Activated T-helper 2 cell treated with anti-CD3 and anti-CD28 coated beads, Interferon-gamma antibody, Interleukin-2, Interleukin-4, amounts not matched to agents 10 μg/mL and 5 μg/mL and 100 μg/mL, durations not matched to agents 14 hours and 24 hours and 36 hours (primary cell): ENCODE measurements at regions not wholly inside any gene's neighbourhood (a gene's known extent, or its start where the extent isn't known, plus 50 kb on each side); places are given as distances from the start of the nearest gene placed in this dataset.
"Not testable (repeated sequence)": the region's sequence is repeated elsewhere in the genome, so short reads cannot be mapped to it uniquely, and the experiment has no call there.

ENCODE experiments used
- DNase-seq: peaks from one replicate; pipeline ENCODE4 v3.0.0; 2021; ENCODE audit warnings: low spot score
- H3K27ac Mint-ChIP-seq: one replicate; pipeline ENCODE4 v1.8.0; 2021; ENCODE audit warnings: mixed read lengths
- H3K27me3 Mint-ChIP-seq: one replicate; pipeline ENCODE4 v1.8.0; 2021; ENCODE audit warnings: low read depth, mixed read lengths
- H3K36me3 Mint-ChIP-seq: one replicate; pipeline ENCODE4 v1.8.0; 2021; ENCODE audit warnings: low read depth, mixed read lengths
- H3K4me1 Mint-ChIP-seq: one replicate; pipeline ENCODE4 v1.8.0; 2021; ENCODE audit warnings: low read depth, mixed read lengths
- H3K4me3 Mint-ChIP-seq: one replicate; pipeline ENCODE4 v1.8.0; 2021; ENCODE audit warnings: low read depth, mild to moderate bottlenecking, moderate library complexity, mixed read lengths
- H3K9me3 Mint-ChIP-seq: one replicate; pipeline ENCODE4 v1.8.0; 2021; ENCODE audit warnings: mixed read lengths
- intact Hi-C: fragments of 100-400 bp; cut with micrococcal nuclease; formaldehyde crosslinking; loops from one replicate; pipeline ENCODE4 v1.15.1; 2023

DNA sequence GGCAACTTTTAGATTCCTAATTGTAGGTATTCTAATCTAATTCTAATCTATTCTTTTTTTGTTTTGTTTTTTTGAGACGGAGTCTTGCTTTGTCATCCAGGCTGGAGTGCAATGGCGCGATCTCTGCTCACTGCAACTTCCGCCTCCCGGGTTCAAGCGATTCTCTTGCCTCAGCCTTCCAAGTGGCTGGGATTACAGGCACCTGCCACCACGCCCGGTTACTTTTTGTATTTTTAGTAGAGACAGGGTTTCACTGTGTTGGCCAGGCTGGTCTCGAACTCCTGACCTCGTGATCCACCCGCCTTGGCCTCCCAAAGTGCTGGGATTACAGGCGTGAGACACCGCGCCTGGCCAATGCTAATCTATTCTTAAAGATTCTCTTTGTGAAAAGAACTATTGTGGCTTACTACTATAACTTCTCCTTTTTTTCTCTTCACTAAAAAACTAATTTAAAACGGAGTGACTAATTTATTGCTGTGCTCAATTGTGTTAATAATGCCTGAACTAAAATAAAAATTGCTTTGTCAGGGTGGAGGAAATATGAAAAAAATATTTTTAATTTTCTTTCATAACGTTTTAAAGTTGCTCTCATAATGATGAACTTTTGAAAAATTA, 85.6 kb downstream of the DUSP6 start:
- H3K27ac Mint-ChIP-seq, H3K27me3 Mint-ChIP-seq, intact Hi-C loops, H3K4me3 Mint-ChIP-seq, DNase-seq: not testable (repeated sequence)
- Mint-ChIP-seq H3K9me3 (peaks cover 21% of the 10 kb centered on the region), H3K36me3 (peaks cover 32% of the 10 kb centered on the region), H3K4me1 (peaks cover 23% of the 10 kb centered on the region)

GRCh38 chr12:89264837-89265236, 87.5 kb downstream of the DUSP6 start:
- intact Hi-C loops: loop anchor here (5.0 kb wide), 1 partner anchor 127 kb away; no protein-coding TSS in a partner anchor
- DNase-seq: no peak
- Mint-ChIP-seq H3K4me1 (peaks cover 38% of the 10 kb centered on the region), H3K36me3 (peaks cover 27% of the 10 kb centered on the region), H3K27me3 (no peaks in the 10 kb centered on the region), H3K4me3 (no peak overlapping the region), H3K9me3 (peaks cover 9% of the 10 kb centered on the region), H3K27ac (no peak overlapping the region)

GRCh38 chr12:89263900-89264299, 88.4 kb downstream of the DUSP6 start:
- intact Hi-C loops: loop anchor here (5.0 kb wide), 1 partner anchor 128 kb away; no protein-coding TSS in a partner anchor
- Mint-ChIP-seq H3K36me3 (peaks cover 31% of the 10 kb centered on the region), H3K9me3 (peaks cover 10% of the 10 kb centered on the region), H3K27me3 (no peaks in the 10 kb centered on the region), H3K4me3 (no peak overlapping the region), H3K4me1 (peaks cover 42% of the 10 kb centered on the region), H3K27ac (no peak overlapping the region)
- no peak for DNase-seq

DNA sequence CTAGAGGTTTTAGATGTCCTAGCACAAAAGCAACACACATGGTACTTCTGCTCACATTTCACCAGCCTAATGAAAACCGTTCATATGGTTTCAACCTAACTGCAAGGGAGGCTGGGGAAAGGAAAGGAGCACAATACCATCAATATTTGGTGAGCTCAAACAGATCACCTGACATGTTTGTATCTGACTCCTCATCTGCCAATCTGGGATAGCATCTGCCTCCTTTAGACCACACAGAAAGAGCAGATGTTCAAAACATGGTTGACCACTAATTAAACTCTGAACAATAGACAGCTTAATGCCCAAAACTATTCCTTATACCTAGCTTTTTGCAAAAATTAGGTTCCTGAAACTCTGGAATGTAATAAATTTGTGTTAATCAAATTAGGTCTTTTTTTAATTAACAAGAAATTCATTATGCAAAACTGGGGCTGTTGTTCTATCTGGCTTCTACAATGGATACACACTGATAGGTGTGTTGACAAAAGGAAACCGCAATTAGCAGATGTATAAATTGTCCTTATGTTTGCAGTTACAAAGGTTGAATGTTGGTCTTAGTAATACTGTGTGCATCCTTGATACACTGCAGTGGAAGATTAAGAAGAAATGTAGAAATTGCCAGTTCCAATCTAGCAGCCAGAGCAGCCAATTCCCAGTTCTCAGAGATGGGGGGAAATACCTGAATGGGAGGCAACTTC, 89.3 kb downstream of the DUSP6 start:
- H3K4me3 Mint-ChIP-seq: no peak overlapping the region
- intact Hi-C loops: loop anchor here (5.0 kb wide), 1 partner anchor 129 kb away; no protein-coding TSS in a partner anchor
- no peak overlapping the region for H3K27ac Mint-ChIP-seq
- H3K36me3 Mint-ChIP-seq: peaks cover 40% of the 10 kb centered on the region
- DNase-seq: no peak
- peaks cover 51% of the 10 kb centered on the region for H3K4me1 Mint-ChIP-seq
- no peaks in the 10 kb centered on the region for H3K27me3 Mint-ChIP-seq
- peaks cover 19% of the 10 kb centered on the region for H3K9me3 Mint-ChIP-seq

DNA sequence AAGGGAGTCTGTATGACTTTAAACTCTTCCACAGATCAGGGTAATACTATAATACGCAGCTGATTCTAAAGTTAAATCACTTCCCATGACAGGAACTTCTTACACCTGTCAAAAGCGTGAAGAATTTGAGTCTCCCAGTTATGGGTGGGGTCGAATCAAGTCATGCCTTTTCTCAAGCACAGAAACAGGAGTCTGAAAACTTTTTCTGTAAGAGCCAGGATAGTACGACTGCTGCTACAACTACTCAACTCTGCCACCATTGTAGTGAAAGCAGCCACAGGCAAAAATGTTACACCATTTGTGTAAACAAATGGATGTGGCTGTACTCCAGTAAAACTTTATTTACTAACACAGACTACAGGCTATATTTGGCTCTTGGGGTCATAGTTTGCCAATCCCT, 90.3 kb downstream of the DUSP6 start:
- Mint-ChIP-seq H3K36me3 (peaks cover 48% of the 10 kb centered on the region), H3K9me3 (peaks cover 29% of the 10 kb centered on the region), H3K4me3 (no peak overlapping the region), H3K27ac (peak overlapping the region; percentile 28), H3K27me3 (no peaks in the 10 kb centered on the region), H3K4me1 (peaks cover 52% of the 10 kb centered on the region)
- intact Hi-C loops: loop anchor here (1.0 to 5.0 kb wide), 4 partner anchors 18 to 222 kb away; no protein-coding TSS in a partner anchor
- no peak for DNase-seq

DNA sequence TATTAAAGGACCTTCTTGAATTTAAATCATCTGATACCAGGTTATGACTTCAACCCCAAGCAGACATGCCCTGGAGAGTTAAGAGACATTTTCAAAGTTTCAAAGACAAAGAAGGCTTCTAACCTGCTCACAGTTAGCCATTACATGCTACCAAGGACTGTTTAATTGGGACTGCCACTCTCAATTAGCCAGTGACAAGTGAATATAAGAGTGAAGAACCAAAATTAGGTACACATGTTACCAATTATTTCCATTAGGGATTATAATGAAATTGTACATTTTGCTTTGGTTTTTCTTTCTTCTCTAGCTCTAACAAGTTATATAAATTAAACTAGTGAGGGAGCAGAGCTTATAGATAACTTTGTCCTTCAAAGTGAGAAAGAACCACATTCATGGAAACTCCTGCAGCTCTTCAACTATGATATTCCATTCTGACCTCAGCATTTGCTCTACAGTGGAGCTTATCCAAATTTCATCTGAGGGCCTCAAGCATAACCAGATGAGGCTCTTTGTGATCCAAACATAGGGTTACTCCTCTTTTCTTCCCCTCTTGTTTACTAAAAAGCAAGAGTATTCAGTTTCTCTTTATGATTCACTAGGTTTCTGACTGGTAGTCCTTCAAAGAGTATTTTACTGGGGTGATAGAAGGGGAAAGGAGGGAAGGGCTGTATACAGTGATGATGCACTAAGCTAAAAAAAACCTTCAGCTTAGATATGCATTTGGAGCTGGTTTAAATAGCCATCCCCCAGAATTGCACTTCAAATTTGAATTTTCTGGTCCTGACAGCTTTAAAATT, 91.3 kb downstream of the DUSP6 start:
- no peaks in the 10 kb centered on the region for H3K27me3 Mint-ChIP-seq
- no peak for DNase-seq
- H3K4me1 Mint-ChIP-seq: peaks cover 52% of the 10 kb centered on the region
- H3K4me3 Mint-ChIP-seq: no peak overlapping the region
- peaks cover 30% of the 10 kb centered on the region for H3K9me3 Mint-ChIP-seq
- H3K36me3 Mint-ChIP-seq: peaks cover 53% of the 10 kb centered on the region
- peak overlapping the region; percentile 72 for H3K27ac Mint-ChIP-seq
- intact Hi-C loops: loop anchor here (1.0 to 5.0 kb wide), 4 partner anchors 17 to 221 kb away; no protein-coding TSS in a partner anchor

DNA sequence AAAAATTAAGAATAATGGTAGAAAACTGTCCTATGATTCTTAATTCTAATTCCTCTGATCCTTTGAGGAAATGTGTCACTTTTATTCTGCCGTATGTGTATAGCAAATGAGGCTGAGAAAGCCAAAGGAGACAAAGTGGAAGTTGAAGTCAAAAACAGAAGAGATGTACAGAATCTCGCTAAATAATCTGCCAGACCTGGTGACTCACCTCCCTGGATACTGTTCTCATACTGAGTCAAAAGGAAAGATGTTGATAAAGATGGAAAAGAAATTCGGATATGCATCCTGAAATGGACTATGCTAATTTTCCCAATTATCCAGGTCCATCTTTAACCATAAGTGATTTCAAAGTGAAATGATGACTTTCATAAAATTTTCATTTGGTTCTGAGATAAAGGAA, 92.5 kb downstream of the DUSP6 start:
- no peak for DNase-seq
- peaks cover 48% of the 10 kb centered on the region for H3K4me1 Mint-ChIP-seq
- no peak overlapping the region for H3K27ac Mint-ChIP-seq
- H3K4me3 Mint-ChIP-seq: no peak overlapping the region
- no peaks in the 10 kb centered on the region for H3K27me3 Mint-ChIP-seq
- H3K36me3 Mint-ChIP-seq: peaks cover 58% of the 10 kb centered on the region
- peaks cover 34% of the 10 kb centered on the region for H3K9me3 Mint-ChIP-seq
- intact Hi-C loops: loop anchor here (2.0 to 5.0 kb wide), 2 partner anchors 13 to 132 kb away; no protein-coding TSS in a partner anchor

- H3K4me3 Mint-ChIP-seq: no peak overlapping the region
- H3K27me3 Mint-ChIP-seq: no peaks in the 10 kb centered on the region
- intact Hi-C loops: loop anchor here (2.0 kb wide), 1 partner anchor 14 kb away; no protein-coding TSS in a partner anchor
- H3K4me1 Mint-ChIP-seq: peaks cover 50% of the 10 kb centered on the region
- peaks cover 58% of the 10 kb centered on the region for H3K36me3 Mint-ChIP-seq
- no peak overlapping the region for H3K27ac Mint-ChIP-seq
- peaks cover 40% of the 10 kb centered on the region for H3K9me3 Mint-ChIP-seq
- DNase-seq: no peak
Observed at GRCh38 chr12:89258240-89258969, 93.9 kb downstream of the DUSP6 start.

- H3K4me3 Mint-ChIP-seq: no peak overlapping the region
- H3K4me1 Mint-ChIP-seq: peaks cover 50% of the 10 kb centered on the region
- H3K9me3 Mint-ChIP-seq: peaks cover 45% of the 10 kb centered on the region
- intact Hi-C loops: no loop called here
- peaks cover 56% of the 10 kb centered on the region for H3K36me3 Mint-ChIP-seq
- H3K27me3 Mint-ChIP-seq: no peaks in the 10 kb centered on the region
- no peak overlapping the region for H3K27ac Mint-ChIP-seq
- no peak for DNase-seq
Observed at GRCh38 chr12:89257340-89257739, 95.0 kb downstream of the DUSP6 start.

DNA sequence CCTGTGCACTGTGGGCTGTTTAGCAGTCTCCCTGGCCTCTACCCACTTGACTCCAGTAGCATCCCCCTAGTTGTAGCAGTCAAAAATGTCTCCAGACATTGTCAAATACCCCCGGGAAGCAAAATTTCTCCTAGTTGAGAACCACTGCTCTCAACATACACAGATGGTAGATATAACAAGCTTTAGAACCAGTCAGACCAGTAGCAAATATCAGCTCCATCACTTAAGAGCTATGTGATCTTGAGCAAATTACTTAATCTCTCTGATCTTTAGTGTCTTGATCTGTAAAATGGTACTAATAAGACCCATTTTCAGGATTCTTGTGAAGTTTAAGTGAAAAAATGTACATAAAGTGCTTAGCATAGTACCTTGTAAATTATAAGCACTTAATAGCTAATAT, 96.2 kb downstream of the DUSP6 start:
- intact Hi-C loops: no loop called here
- Mint-ChIP-seq H3K36me3 (peaks cover 61% of the 10 kb centered on the region), H3K4me3 (no peak overlapping the region), H3K9me3 (peaks cover 47% of the 10 kb centered on the region), H3K27me3 (no peaks in the 10 kb centered on the region), H3K4me1 (peaks cover 53% of the 10 kb centered on the region), H3K27ac (no peak overlapping the region)
- DNase-seq: no peak

GRCh38 chr12:89253488-89253887, 98.8 kb downstream of the DUSP6 start:
- H3K27me3 Mint-ChIP-seq: no peaks in the 10 kb centered on the region
- no peak overlapping the region for H3K4me3 Mint-ChIP-seq
- no peak for DNase-seq
- peaks cover 48% of the 10 kb centered on the region for H3K36me3 Mint-ChIP-seq
- peaks cover 41% of the 10 kb centered on the region for H3K9me3 Mint-ChIP-seq
- H3K27ac Mint-ChIP-seq: no peak overlapping the region
- H3K4me1 Mint-ChIP-seq: peaks cover 46% of the 10 kb centered on the region
- intact Hi-C loops: no loop called here

DNA sequence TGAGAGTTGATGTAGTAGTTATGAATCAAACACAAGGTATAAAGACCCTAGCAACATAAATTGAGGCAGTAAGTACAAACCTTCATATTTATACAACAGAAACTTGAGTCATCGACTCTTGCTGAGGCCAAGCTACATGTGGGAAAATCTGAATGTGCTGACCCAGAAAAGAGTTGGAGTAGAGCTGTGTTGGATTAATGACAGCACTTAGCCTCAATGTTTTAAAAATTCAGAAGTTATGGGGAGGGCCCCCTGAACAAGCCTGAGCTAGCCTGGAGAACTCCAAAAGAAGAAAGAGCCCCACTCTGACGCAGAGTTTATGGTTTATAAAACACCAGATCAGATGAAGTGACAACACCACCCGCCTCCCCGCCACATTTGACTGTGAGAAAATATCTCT, 100.0 kb downstream of the DUSP6 start:
- Mint-ChIP-seq H3K27me3 (no peaks in the 10 kb centered on the region), H3K36me3 (peaks cover 38% of the 10 kb centered on the region), H3K4me1 (peaks cover 51% of the 10 kb centered on the region), H3K9me3 (peaks cover 34% of the 10 kb centered on the region), H3K4me3 (no peak overlapping the region), H3K27ac (peak overlapping the region; percentile 66)
- intact Hi-C loops: loop anchor here (1.0 kb wide), 1 partner anchor 8 kb away; no protein-coding TSS in a partner anchor
- DNase-seq: no peak
